Activated CD8-positive, alpha-beta T cell treated with anti-CD3 and anti-CD28 coated beads for 36 hours (primary cell): ENCODE measurements at regions not wholly inside any gene's neighbourhood (a gene's known extent, or its start where the extent isn't known, plus 50 kb on each side); places are given as distances from the start of the nearest gene placed in this dataset.

Source experiments
- ATAC-seq: fragments of 200-7000 bp; cut with Tn5 transposase; one replicate; pipeline ENCODE4 v1.10.0; 2021; ENCODE audit warnings: mild to moderate bottlenecking, moderate library complexity
- CTCF ChIA-PET: fragments of 350-600 bp; sonication (Branson Sonifier 250); formaldehyde crosslinking; loops from one replicate; lab custom pipeline; 2021; ENCODE audit warnings: antibody characterized with exemption; lab: Charles Lee
- POLR2A ChIA-PET: fragments of 350-600 bp; sonication (Branson Sonifier 250); formaldehyde crosslinking; loops from one replicate; lab custom pipeline; 2021; ENCODE audit warnings: antibody characterized with exemption; lab: Charles Lee
- DNase-seq: peaks from one replicate; pipeline ENCODE4 v3.0.0-alpha.2; 2020
- H3K27ac Mint-ChIP-seq: one replicate; pipeline ENCODE4 v1.8.0; 2021; ENCODE audit warnings: mild to moderate bottlenecking, mixed read lengths
- H3K27me3 Mint-ChIP-seq: one replicate; pipeline ENCODE4 v1.8.0; 2021; ENCODE audit warnings: mixed read lengths
- H3K36me3 Mint-ChIP-seq: one replicate; pipeline ENCODE4 v1.8.0; 2021; ENCODE audit warnings: low read depth, mixed read lengths
- H3K4me1 Mint-ChIP-seq: one replicate; pipeline ENCODE4 v1.8.0; 2021; ENCODE audit warnings: low read depth, mixed read lengths
- H3K4me3 Mint-ChIP-seq: one replicate; pipeline ENCODE4 v1.8.0; 2021; ENCODE audit warnings: mild to moderate bottlenecking, moderate library complexity, mixed read lengths
- H3K9me3 Mint-ChIP-seq: one replicate; pipeline ENCODE4 v1.8.0; 2021; ENCODE audit warnings: mixed read lengths
- intact Hi-C: fragments of 100-400 bp; cut with micrococcal nuclease; formaldehyde crosslinking; loops from one replicate; pipeline ENCODE4 v1.10.0; 2022
- TF ChIP-seq, protein P1 (sequence below): fragments of 200-600 bp; IDR thresholded peaks from one replicate; pipeline ENCODE4 v1.8.0; 2022; ENCODE audit warnings: antibody characterized with exemption, mild to moderate bottlenecking

DNA sequence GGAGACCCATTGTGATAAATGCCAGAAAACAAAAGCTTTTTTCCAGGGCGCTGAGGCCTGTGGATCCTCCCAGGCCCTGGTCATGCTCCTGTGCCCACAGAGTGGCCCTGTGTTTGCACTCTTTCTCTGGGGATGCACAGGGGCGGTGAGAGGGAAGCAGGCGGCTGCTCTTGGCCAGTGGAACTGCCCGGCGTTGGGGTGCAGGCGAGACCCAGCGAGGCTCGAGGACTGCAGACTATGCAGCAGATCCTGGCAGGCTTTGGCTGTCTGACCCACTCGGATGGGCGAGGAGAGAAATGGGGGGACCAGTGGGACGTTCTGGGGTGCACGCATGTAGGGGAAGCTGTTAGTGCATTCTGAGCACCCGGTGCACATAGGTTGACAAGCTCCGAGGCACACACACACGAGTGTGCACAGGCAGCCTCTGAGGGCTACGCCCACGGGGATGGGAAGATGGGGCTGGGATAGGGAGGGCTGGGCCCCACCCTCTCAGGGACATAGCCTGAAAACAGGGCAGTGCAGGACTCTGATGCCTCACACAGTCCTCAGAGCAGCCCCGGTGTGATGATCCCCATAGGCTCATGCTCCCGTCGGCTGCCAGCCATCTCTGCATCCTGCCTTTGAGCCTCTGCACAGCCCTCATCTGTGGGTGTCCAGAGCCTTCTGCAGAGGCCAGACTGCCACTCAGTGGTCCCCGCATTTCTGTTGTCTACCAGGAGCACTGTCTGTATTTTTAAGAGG, 1233.5 kb downstream of the BRD1 start:
- Mint-ChIP-seq H3K27me3 (no peaks in the 10 kb centered on the region), H3K4me3 (no peak overlapping the region), H3K36me3 (no peaks in the 10 kb centered on the region), H3K4me1 (no peaks in the 10 kb centered on the region), H3K27ac (no peak overlapping the region), H3K9me3 (no peaks in the 10 kb centered on the region)
- ChIA-PET CTCF (no interaction called here), POLR2A (no interaction called here)
- intact Hi-C loops: no loop called here
- DNase-seq (no peak), ATAC-seq (no peak)
- TF ChIP-seq, protein P1, sequence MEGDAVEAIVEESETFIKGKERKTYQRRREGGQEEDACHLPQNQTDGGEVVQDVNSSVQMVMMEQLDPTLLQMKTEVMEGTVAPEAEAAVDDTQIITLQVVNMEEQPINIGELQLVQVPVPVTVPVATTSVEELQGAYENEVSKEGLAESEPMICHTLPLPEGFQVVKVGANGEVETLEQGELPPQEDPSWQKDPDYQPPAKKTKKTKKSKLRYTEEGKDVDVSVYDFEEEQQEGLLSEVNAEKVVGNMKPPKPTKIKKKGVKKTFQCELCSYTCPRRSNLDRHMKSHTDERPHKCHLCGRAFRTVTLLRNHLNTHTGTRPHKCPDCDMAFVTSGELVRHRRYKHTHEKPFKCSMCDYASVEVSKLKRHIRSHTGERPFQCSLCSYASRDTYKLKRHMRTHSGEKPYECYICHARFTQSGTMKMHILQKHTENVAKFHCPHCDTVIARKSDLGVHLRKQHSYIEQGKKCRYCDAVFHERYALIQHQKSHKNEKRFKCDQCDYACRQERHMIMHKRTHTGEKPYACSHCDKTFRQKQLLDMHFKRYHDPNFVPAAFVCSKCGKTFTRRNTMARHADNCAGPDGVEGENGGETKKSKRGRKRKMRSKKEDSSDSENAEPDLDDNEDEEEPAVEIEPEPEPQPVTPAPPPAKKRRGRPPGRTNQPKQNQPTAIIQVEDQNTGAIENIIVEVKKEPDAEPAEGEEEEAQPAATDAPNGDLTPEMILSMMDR: no peak

DNA sequence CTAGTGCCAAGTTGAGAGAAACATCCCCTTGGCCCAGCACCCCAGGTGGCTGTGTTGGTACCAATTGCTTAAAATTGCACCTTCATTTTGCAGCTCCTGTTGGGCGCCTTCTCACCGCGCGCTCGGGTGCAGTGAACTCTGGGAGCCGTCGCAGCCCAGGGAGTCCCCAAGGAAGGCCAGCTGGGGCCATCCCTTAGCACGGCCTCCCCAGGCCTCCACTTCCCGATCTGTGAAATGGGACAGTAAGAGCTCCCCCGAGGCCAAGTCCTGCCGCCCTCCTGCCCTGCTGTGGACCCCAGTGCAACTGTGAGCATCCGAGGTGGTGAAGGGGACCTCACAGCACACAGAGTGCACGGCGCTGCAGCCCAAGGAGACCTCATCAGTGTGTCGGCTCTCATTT, 1234.1 kb downstream of the BRD1 start:
- Mint-ChIP-seq H3K27ac (no peak overlapping the region), H3K36me3 (no peaks in the 10 kb centered on the region), H3K4me3 (no peak overlapping the region), H3K27me3 (no peaks in the 10 kb centered on the region), H3K4me1 (no peaks in the 10 kb centered on the region), H3K9me3 (no peaks in the 10 kb centered on the region)
- POLR2A ChIA-PET: no interaction called here
- DNase-seq (no peak), ATAC-seq (no peak)
- TF ChIP-seq, protein P1: no peak
- intact Hi-C loops: no loop called here
- CTCF ChIA-PET: no interaction called here

DNA sequence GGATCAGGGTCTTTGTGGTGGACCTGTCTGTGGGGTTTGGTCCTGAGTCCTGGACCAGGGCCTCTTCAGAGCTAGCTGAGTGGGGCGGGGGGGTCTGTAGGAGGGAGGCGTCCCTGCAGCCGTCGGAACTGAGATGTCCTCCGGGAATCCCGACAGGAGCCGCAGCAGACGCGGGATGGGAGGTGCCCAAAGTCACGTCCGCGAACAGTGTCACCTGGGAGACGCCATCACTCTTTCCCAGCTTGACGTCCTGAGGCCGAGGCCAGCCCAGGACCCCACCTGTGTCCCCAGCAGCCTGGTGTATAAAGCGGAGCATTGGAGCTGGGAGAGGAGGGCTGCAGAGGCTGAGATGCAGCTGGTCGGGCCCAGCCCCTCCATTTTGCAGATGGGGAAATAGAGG, 1234.7 kb downstream of the BRD1 start:
- no peaks in the 10 kb centered on the region for H3K36me3 Mint-ChIP-seq
- DNase-seq: no peak
- H3K27ac Mint-ChIP-seq: no peak overlapping the region
- ChIA-PET CTCF (no interaction called here), POLR2A (no interaction called here)
- H3K4me1 Mint-ChIP-seq: no peaks in the 10 kb centered on the region
- H3K27me3 Mint-ChIP-seq: no peaks in the 10 kb centered on the region
- intact Hi-C loops: no loop called here
- H3K4me3 Mint-ChIP-seq: no peak overlapping the region
- H3K9me3 Mint-ChIP-seq: no peaks in the 10 kb centered on the region
- TF ChIP-seq, protein P1: no peak
- no peak for ATAC-seq

DNA sequence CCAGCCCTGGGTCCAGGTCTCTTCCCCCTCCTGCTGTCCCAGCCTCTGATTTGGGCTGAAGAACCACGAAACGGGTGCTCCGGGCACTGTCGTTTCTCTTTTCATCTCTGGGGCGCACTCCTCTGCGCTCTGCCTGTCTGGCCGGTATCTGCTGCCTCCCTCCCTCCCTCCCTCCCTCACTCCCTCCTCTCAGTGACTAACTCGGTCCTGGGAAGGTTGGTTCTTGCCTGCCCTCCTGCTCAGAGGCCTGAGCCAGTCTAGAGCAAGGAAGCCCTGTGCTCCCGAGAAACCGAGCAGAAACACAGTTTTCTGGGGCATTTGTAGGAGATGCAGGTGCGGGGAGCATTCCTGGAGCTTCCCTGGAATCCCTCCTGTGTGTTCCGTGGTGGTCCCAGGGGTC, 1235.2 kb downstream of the BRD1 start:
- POLR2A ChIA-PET: no interaction called here
- Mint-ChIP-seq H3K4me1 (no peaks in the 10 kb centered on the region), H3K36me3 (no peaks in the 10 kb centered on the region), H3K27ac (no peak overlapping the region), H3K27me3 (no peaks in the 10 kb centered on the region), H3K9me3 (no peaks in the 10 kb centered on the region), H3K4me3 (no peak overlapping the region)
- no peak for ATAC-seq
- CTCF ChIA-PET: no interaction called here
- TF ChIP-seq, protein P1: no peak
- no peak for DNase-seq
- intact Hi-C loops: no loop called here

DNA sequence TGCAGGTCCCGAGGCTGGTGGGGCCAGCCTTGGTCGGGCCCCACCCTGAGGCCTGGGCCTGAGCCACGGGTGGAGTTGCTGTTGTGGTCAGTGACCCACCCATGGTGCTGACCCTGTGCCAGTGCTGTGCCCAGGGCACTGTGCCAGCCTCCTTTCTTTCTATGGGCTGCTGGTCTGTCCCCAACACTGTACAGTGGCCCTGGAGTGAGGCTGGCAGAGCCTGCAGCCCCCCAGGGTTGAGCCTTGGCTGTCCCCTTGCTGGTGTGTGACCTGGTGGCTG, 1235.7 kb downstream of the BRD1 start:
- ChIA-PET CTCF (no interaction called here), POLR2A (no interaction called here)
- ATAC-seq (no peak), DNase-seq (no peak)
- Mint-ChIP-seq H3K27me3 (no peaks in the 10 kb centered on the region), H3K4me1 (no peaks in the 10 kb centered on the region), H3K36me3 (no peaks in the 10 kb centered on the region), H3K4me3 (no peak overlapping the region), H3K27ac (no peak overlapping the region), H3K9me3 (no peaks in the 10 kb centered on the region)
- intact Hi-C loops: no loop called here
- TF ChIP-seq, protein P1: no peak
